ENCODE measurements at regions not wholly inside any gene's neighbourhood (a gene's known extent, or its start where the extent isn't known, plus 50 kb on each side); places are given as distances from the start of the nearest gene placed in this dataset.

- DNase-seq, result no peak
Observed at GRCh38 chr18:24982831-24983230, 369.1 kb downstream of the ZNF521 start.

- DNase-seq, result no peak
Observed at GRCh38 chr18:24983566-24984139, 368.3 kb downstream of the ZNF521 start.

GRCh38 chr18:24985586-24985985 is 366.4 kb downstream of the ZNF521 start:
- no peak for DNase-seq

GRCh38 chr18:24986666-24987302 is 365.2 kb downstream of the ZNF521 start:
- no peak for DNase-seq

GRCh38 chr18:24987303-24988252 is 364.4 kb downstream of the ZNF521 start:
- DNase-seq, result peak in 2 of 56 donors; percentile 2

GRCh38 chr18:24988253-24988840 is 363.6 kb downstream of the ZNF521 start:
- no peak for DNase-seq

GRCh38 chr18:24989760-24990593 is 362.0 kb downstream of the ZNF521 start:
- DNase-seq, result no peak

GRCh38 chr18:24990671-24991134 is 361.3 kb downstream of the ZNF521 start:
- DNase-seq, result no peak

GRCh38 chr18:24991141-24992060 is 360.6 kb downstream of the ZNF521 start:
- no peak for DNase-seq

- DNase-seq, result no peak
Observed at GRCh38 chr18:24992491-24992890, 359.5 kb downstream of the ZNF521 start.

- DNase-seq, result no peak
Observed at GRCh38 chr18:24993628-24994027, 358.3 kb downstream of the ZNF521 start.

GRCh38 chr18:24995056-24995455 is 356.9 kb downstream of the ZNF521 start:
- DNase-seq, result no peak

GRCh38 chr18:24995755-24996154 is 356.2 kb downstream of the ZNF521 start:
- no peak for DNase-seq

- DNase-seq, result no peak
Observed at GRCh38 chr18:24999650-25000267, 352.2 kb downstream of the ZNF521 start.

- DNase-seq, result no peak
Observed at GRCh38 chr18:25001803-25002202, 350.2 kb downstream of the ZNF521 start.

- DNase-seq, result no peak
Observed at GRCh38 chr18:25005541-25006403, 346.2 kb downstream of the ZNF521 start.

GRCh38 chr18:25010623-25011374 is 341.2 kb downstream of the ZNF521 start:
- no peak for DNase-seq
